ENCODE measurements at regions not wholly inside any gene's neighbourhood (a gene's known extent, or its start where the extent isn't known, plus 50 kb on each side); places are given as distances from the start of the nearest gene placed in this dataset.

- Histone ChIP-seq H3K27me3 (ENCODE audit: insufficient read depth, poor library complexity, severe bottlenecking) (no peaks in the 10 kb centered on the region), H3K4me3 (replicated peaks; ENCODE audit: insufficient read depth, low read length) (no peak overlapping the region), H3K27ac (replicated peaks) (no peak overlapping the region)
- no peak for TF ChIP-seq CTCF (IDR thresholded peaks at IDR 0.05; ENCODE audit: insufficient read depth, low read length)
- no peak for DNase-seq (ENCODE audit: low read depth in 1 of 2, low spot score in 1 of 2)
Observed at GRCh38 chr12:30866256-30866655, 60.3 kb upstream of the TSPAN11 start.

- TF ChIP-seq POLR2AphosphoS5 (IDR thresholded peaks at IDR 0.05; ENCODE audit: low read depth) (no peak), CTCF (IDR thresholded peaks at IDR 0.05; ENCODE audit: insufficient read depth, low read length) (no peak), REST (IDR thresholded peaks at IDR 0.05; ENCODE audit: insufficient replicate concordance, low read depth) (no peak)
- H3K27me3 ChIP-seq (ENCODE audit: insufficient read depth, poor library complexity, severe bottlenecking) = no peaks in the 10 kb centered on the region
- no peak overlapping the region for H3K27ac ChIP-seq (replicated peaks)
- H3K4me3 ChIP-seq (replicated peaks; ENCODE audit: insufficient read depth, low read length) = no peak overlapping the region
- no peak for DNase-seq (ENCODE audit: low read depth in 1 of 2, low spot score in 1 of 2)
Observed at GRCh38 chr12:30863839-30864238, 62.7 kb upstream of the TSPAN11 start.

- TF ChIP-seq REST (IDR thresholded peaks at IDR 0.05; ENCODE audit: insufficient replicate concordance, low read depth) (no peak), POLR2AphosphoS5 (IDR thresholded peaks at IDR 0.05; ENCODE audit: low read depth) (no peak), SPI1 (IDR thresholded peaks at IDR 0.05; ENCODE audit: borderline replicate concordance, low read depth) (no peak), CTCF (IDR thresholded peaks at IDR 0.05; ENCODE audit: insufficient read depth, low read length) (no peak), GABPA (IDR thresholded peaks at IDR 0.05; ENCODE audit: low read depth) (no peak)
- no peak overlapping the region for H3K27ac ChIP-seq (replicated peaks)
- no peak overlapping the region for H3K4me3 ChIP-seq (replicated peaks; ENCODE audit: insufficient read depth, low read length)
- DNase-seq (ENCODE audit: low read depth in 1 of 2, low spot score in 1 of 2) = no peak
- H3K27me3 ChIP-seq (ENCODE audit: insufficient read depth, poor library complexity, severe bottlenecking) = no peaks in the 10 kb centered on the region
Observed at GRCh38 chr12:30862486-30862885, 64.1 kb upstream of the TSPAN11 start.

GRCh38 chr12:30859226-30859625 lies 67.3 kb upstream of the TSPAN11 start:
- no peak overlapping the region for H3K4me3 ChIP-seq (replicated peaks; ENCODE audit: insufficient read depth, low read length)
- no peak overlapping the region for H3K27ac ChIP-seq (replicated peaks)
- no peak for TF ChIP-seq REST (IDR thresholded peaks at IDR 0.05; ENCODE audit: insufficient replicate concordance, low read depth)
- no peak for TF ChIP-seq GABPA (IDR thresholded peaks at IDR 0.05; ENCODE audit: low read depth)
- no peak for TF ChIP-seq CTCF (IDR thresholded peaks at IDR 0.05; ENCODE audit: insufficient read depth, low read length)
- no peak for TF ChIP-seq SPI1 (IDR thresholded peaks at IDR 0.05; ENCODE audit: borderline replicate concordance, low read depth)
- TF ChIP-seq POLR2AphosphoS5 (IDR thresholded peaks at IDR 0.05; ENCODE audit: low read depth) = no peak
- no peaks in the 10 kb centered on the region for H3K27me3 ChIP-seq (ENCODE audit: insufficient read depth, poor library complexity, severe bottlenecking)
- no peak for DNase-seq (ENCODE audit: low read depth in 1 of 2, low spot score in 1 of 2)
